Brain microvascular endothelial cell (primary cell): ENCODE measurements at regions not wholly inside any gene's neighbourhood (a gene's known extent, or its start where the extent isn't known, plus 50 kb on each side); places are given as distances from the start of the nearest gene placed in this dataset.

Source experiments
- DNase-seq: peaks from one replicate; pipeline ENCODE4 v3.0.0-alpha.2; 2020
- H3K27ac ChIP-seq: fragments of 250-450 bp; sonication (Bioruptor Pico); 2 replicates; pipeline ENCODE4 v1.5.1; 2020; ENCODE audit warnings: mild to moderate bottlenecking, moderate library complexity
- H3K27me3 ChIP-seq: fragments of 250-450 bp; sonication (Bioruptor Pico); replicated peaks from 2 replicates; pipeline ENCODE4 v1.5.1; 2020; ENCODE audit warnings: mild to moderate bottlenecking
- H3K36me3 ChIP-seq: fragments of 250-450 bp; sonication (Bioruptor Pico); replicated peaks from 2 replicates; pipeline ENCODE4 v1.5.1; 2020; ENCODE audit warnings: mild to moderate bottlenecking
- H3K4me3 ChIP-seq: 2 replicates; pipeline ENCODE4 v1.5.1; 2011; ENCODE audit warnings: low read depth, mild to moderate bottlenecking, control low read depth, low read length, moderate library complexity
- in situ Hi-C: cut with HindIII; loops from 2 replicates; pipeline ENCODE4 v1.10.0; 2017; ENCODE audit warnings: low sequenced_read_pairs, low pct_ligation_motif_present
- TF ChIP-seq, protein P1 (sequence below): IDR thresholded peaks from 2 replicates; pipeline ENCODE4 v1.5.1; 2011; ENCODE audit warnings: low read depth, mild to moderate bottlenecking, moderate library complexity, low read length, control low read depth, inconsistent platforms; ENCODE audit errors: missing control alignments

DNA sequence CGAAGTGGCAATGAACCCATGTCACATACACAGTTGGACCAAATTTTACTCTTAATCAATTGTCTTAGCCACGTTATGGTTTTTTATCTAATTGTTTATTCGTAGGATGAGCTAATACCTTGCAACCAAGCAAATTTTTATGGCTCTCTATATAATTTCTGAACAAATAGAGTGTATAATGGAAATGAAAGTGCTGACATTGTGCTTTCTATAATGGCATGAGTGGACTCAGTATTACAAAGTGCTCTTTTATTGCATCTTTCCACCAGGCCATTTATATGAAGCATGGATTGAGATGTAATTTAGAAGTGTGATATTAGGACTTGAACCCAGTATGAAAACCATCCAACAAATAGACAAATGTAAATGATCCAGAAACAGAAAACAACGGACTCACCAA, 1096.0 kb downstream of the DTWD2 start:
- DNase-seq, result no peak
- TF ChIP-seq, protein P1, sequence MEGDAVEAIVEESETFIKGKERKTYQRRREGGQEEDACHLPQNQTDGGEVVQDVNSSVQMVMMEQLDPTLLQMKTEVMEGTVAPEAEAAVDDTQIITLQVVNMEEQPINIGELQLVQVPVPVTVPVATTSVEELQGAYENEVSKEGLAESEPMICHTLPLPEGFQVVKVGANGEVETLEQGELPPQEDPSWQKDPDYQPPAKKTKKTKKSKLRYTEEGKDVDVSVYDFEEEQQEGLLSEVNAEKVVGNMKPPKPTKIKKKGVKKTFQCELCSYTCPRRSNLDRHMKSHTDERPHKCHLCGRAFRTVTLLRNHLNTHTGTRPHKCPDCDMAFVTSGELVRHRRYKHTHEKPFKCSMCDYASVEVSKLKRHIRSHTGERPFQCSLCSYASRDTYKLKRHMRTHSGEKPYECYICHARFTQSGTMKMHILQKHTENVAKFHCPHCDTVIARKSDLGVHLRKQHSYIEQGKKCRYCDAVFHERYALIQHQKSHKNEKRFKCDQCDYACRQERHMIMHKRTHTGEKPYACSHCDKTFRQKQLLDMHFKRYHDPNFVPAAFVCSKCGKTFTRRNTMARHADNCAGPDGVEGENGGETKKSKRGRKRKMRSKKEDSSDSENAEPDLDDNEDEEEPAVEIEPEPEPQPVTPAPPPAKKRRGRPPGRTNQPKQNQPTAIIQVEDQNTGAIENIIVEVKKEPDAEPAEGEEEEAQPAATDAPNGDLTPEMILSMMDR, result no peak
- H3K4me3 ChIP-seq, result no peak overlapping the region
- no peak overlapping the region for H3K27ac ChIP-seq
- H3K27me3 ChIP-seq, result no peaks in the 10 kb centered on the region
- H3K36me3 ChIP-seq, result no peaks in the 10 kb centered on the region
- in situ Hi-C loops, result no loop called here

DNA sequence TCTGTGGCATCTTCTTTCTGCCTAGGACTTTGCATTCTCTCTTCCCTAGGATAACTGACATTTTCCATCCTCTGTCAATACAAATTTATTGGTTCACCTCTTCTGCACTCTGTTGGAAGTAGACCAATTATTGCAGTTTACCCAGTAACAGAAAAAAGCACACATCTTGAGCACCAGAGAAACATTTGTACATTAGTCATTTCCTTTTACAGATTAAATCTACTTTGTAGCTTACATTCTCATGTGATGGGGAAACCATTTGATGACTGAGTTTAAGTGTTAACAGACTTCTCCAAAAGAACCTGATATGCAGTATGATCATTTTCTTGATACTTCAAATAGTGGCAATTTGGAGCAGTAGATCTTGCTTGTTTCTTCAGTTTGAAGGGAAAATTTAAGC, 1098.8 kb downstream of the DTWD2 start:
- TF ChIP-seq, protein P1, result no peak
- Histone ChIP-seq H3K27me3 (no peaks in the 10 kb centered on the region), H3K27ac (no peak overlapping the region), H3K4me3 (no peak overlapping the region), H3K36me3 (no peaks in the 10 kb centered on the region)
- in situ Hi-C loops, result no loop called here
- peak; percentile 7 for DNase-seq

DNA sequence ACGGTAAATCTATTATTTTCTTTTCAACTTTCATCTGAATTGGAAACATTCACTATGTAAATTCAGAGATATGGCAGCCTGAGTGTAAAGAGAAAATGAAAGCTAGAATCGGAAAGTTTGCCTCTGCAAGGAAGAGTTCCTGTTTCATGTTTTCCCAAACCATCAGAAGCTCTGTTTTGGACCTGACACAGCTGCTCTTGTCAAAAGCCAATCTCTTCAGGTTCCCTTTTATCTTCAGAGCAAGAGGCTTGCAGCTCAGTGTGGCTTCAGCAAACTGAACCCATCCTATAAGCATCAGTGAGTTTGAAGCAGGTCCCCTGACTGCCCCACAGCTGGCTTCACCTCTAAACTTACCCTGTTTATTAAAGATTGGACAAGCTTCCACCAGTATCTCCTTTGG, 1099.7 kb downstream of the DTWD2 start:
- H3K4me3 ChIP-seq, result peak overlapping the region; percentile 1
- no peak for DNase-seq
- in situ Hi-C loops, result no loop called here
- TF ChIP-seq, protein P1, result no peak
- no peaks in the 10 kb centered on the region for H3K36me3 ChIP-seq
- no peak overlapping the region for H3K27ac ChIP-seq
- H3K27me3 ChIP-seq, result no peaks in the 10 kb centered on the region

DNA sequence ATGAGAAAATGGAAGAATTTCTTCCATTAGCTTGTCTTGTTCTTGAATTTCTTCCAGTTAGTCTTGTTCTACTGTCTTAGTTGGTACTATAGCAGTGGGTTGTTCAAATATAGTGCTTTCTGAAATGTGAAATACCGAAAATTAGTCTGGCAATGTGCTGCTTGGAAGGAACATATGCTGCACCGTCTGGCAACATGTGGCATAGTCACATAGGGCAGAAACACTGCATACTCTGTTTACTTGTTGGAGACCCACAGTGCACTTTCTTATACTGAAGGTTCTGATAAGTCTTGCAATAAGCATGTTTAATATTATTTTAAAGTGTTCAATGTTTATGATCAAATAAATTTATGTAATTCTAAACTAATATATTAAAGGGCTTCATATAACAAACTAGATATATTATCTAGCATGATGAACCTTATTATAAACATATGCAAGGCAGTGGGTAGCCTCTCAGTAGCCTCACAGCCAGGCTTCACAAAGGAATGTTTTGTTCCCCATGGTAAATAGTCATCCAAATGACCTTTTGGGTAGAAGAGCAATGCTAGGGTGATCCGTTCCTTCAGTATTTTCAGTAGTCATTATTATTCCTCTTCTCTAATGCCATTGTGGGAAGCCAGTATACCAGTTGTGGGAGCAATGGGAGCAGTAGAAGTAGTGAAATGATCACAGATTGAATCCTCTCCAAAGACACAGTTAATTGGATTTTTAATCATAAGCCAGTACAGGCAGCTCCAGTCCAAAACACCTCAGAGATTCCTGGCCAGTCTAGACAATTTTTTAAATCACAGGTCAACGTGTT, 1106.7 kb downstream of the DTWD2 start:
- in situ Hi-C loops, result no loop called here
- TF ChIP-seq, protein P1, result no peak
- DNase-seq, result no peak
- H3K27me3 ChIP-seq, result no peaks in the 10 kb centered on the region
- no peak overlapping the region for H3K4me3 ChIP-seq
- no peaks in the 10 kb centered on the region for H3K36me3 ChIP-seq
- no peak overlapping the region for H3K27ac ChIP-seq

DNA sequence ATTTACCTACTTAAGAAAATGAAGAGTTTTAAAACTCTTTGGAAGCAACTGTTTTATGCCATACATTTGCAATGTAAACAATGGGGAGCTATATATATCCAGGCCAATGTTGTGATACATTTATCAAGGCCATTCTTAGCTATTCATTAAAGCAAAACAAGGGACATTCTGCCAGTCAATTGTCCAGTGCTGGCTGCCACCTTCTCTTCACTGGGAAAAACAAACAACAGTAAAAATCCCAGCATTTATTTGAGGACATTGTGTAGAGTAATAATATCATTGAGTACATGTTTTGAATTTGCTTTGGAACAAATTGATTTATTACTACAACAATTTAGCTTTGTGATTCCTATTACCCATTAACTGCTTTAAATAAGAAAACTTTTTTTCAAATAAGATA, 1107.4 kb downstream of the DTWD2 start:
- no peak for DNase-seq
- Histone ChIP-seq H3K36me3 (no peaks in the 10 kb centered on the region), H3K27ac (no peak overlapping the region), H3K4me3 (no peak overlapping the region), H3K27me3 (no peaks in the 10 kb centered on the region)
- TF ChIP-seq, protein P1, result no peak
- in situ Hi-C loops, result no loop called here

DNA sequence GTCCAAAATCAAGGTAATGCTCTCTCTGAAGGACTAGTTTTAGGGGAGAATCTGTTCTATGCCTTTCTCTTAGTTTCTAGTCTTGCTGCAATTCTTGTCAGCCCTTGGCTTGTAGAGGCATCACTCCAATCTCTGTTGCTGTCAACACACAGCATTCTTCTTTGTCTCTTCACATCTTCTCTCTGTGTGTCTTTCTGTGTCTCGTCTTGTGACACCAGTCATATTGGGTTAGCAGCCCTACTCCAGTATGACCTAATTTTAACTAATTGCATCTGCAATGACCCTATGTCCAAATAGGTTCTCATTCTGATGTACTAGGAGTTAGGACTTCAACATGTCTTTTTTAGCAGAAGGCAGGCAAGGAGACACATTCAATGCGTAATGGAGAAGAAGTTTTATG, 1110.6 kb downstream of the DTWD2 start:
- no peaks in the 10 kb centered on the region for H3K36me3 ChIP-seq
- in situ Hi-C loops, result no loop called here
- H3K27me3 ChIP-seq, result no peaks in the 10 kb centered on the region
- no peak overlapping the region for H3K27ac ChIP-seq
- no peak overlapping the region for H3K4me3 ChIP-seq
- DNase-seq, result no peak
- TF ChIP-seq, protein P1, result no peak
